Activated T-cell treated with anti-CD3 and anti-CD28 coated beads, Interleukin-2, amount 50 U/mL, for 72 hours (primary cell): ENCODE measurements at regions not wholly inside any gene's neighbourhood (a gene's known extent, or its start where the extent isn't known, plus 50 kb on each side); places are given as distances from the start of the nearest gene placed in this dataset.
"Not testable (repeated sequence)": the region's sequence is repeated elsewhere in the genome, so short reads cannot be mapped to it uniquely, and the experiment has no call there.

Experiments used
- ATAC-seq, 2 donors: fragments of 150-1000 bp; cut with Tn5 transposase; replicated peaks in 1 of 2; 2 replicates each; pipeline ENCODE4 v1.10.0; 2021; ENCODE audit warnings: moderate library complexity in 2 of 2, mild to moderate bottlenecking in 1 of 2
- DNase-seq, 2 donors: peaks; one replicate each; pipeline ENCODE4 v3.0.0; 2021 to 2022; ENCODE audit warnings: mixed read lengths in 1 of 2
- H3K27ac Mint-ChIP-seq: one replicate; pipeline ENCODE4 v1.8.0; 2022; ENCODE audit warnings: mild to moderate bottlenecking, moderate library complexity, mixed read lengths
- H3K27me3 Mint-ChIP-seq: one replicate; pipeline ENCODE4 v1.8.0; 2022; ENCODE audit warnings: low read depth, mixed read lengths
- H3K36me3 Mint-ChIP-seq, 2 donors: one replicate each; pipeline ENCODE4 v1.8.0; 2022; ENCODE audit warnings: mixed read lengths in 2 of 2, mild to moderate bottlenecking in 1 of 2; ENCODE audit not compliant: insufficient read depth in 2 of 2
- H3K4me1 Mint-ChIP-seq: one replicate; pipeline ENCODE4 v1.8.0; 2022; ENCODE audit warnings: low read depth, mixed read lengths
- H3K4me3 Mint-ChIP-seq, 2 donors: one replicate each; pipeline ENCODE4 v1.8.0; 2022; ENCODE audit warnings: mild to moderate bottlenecking in 2 of 2, mixed read lengths in 2 of 2, moderate library complexity in 2 of 2
- H3K9me3 Mint-ChIP-seq, 2 donors: one replicate each; pipeline ENCODE4 v1.8.0; 2022; ENCODE audit warnings: mixed read lengths in 2 of 2

DNA sequence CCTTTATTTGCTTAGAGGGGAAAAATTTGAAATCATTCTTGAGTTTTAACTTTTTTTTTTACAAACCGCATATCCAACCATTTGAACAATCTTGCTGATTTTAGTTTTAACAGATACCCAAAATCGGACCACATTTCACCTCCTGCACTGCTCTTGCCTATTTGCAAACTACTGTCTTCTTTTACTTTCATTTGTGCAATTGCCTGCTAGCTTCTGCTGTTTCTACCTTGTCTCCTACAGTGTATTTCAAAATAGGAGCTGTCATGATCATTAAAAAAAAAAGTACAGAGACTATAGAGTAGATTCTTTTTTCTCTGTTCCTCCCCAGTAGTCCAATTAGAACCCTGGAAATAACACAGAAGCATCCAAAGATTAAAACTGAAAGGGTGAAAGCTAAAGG is 1081.2 kb downstream of the SOCS6 start:
- H3K27ac Mint-ChIP-seq = no peak overlapping the region
- DNase-seq (no peak), ATAC-seq (no peak)
- no peak overlapping the region for H3K4me3 Mint-ChIP-seq
- peaks cover 2 to 4% of the 10 kb centered on the region in 2 donors for H3K36me3 Mint-ChIP-seq
- H3K27me3 Mint-ChIP-seq = no peaks in the 10 kb centered on the region
- H3K4me1 Mint-ChIP-seq = no peaks in the 10 kb centered on the region
- peaks cover 4 to 13% of the 10 kb centered on the region in 2 donors for H3K9me3 Mint-ChIP-seq

DNA sequence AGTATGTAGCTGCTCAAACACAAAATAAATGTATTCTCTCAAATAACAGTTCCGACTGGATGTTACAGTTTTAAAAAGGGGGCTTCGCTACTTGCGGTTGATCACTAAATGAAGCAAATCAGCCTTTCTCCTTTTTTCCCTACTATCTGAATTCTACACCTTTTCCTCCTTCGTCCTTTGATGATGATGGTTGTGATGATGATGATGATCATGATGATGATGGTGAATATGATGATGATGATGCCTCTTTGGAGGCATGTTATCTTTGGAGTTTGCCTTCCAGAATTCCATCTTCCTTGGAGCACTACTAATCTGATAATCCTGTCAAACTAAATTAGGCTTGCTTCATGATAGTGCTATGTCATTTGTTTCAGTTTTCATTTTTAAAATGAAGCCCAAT is 1073.3 kb downstream of the SOCS6 start:
- no peak overlapping the region for H3K4me3 Mint-ChIP-seq
- peaks cover 2 to 4% of the 10 kb centered on the region in 2 donors for H3K36me3 Mint-ChIP-seq
- no peaks in the 10 kb centered on the region for H3K27me3 Mint-ChIP-seq
- no peak overlapping the region for H3K27ac Mint-ChIP-seq
- DNase-seq (no peak), ATAC-seq (no peak)
- no peaks in the 10 kb centered on the region for H3K4me1 Mint-ChIP-seq
- peaks cover 7 to 10% of the 10 kb centered on the region in 2 donors for H3K9me3 Mint-ChIP-seq

DNA sequence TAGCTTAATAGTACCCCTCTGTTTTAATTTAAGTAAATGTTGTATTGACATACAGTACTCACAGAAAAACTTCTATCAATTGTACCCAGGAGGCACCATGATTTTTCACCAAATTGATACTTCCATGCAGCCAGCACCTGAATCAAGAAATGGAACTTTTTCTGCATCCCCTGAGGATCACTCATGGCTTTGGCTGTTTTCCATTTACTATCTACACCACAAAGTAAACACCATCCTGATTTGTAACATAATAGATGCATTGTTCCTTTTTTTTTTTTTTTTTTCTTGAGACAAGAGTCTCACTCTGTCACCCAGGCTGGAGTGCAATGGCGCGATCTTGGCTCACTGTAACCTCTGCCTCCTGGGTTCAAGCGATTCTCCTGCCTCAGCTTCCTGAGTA is 1066.8 kb downstream of the SOCS6 start:
- H3K27ac Mint-ChIP-seq, H3K36me3 Mint-ChIP-seq, DNase-seq, H3K27me3 Mint-ChIP-seq, ATAC-seq, H3K4me3 Mint-ChIP-seq, H3K9me3 Mint-ChIP-seq, H3K4me1 Mint-ChIP-seq: not testable (repeated sequence)

- Mint-ChIP-seq H3K4me1 (no peaks in the 10 kb centered on the region), H3K36me3 (no peaks in the 10 kb centered on the region), H3K4me3 (no peak overlapping the region), H3K27me3 (no peaks in the 10 kb centered on the region), H3K9me3 (no peaks in the 10 kb centered on the region), H3K27ac (no peak overlapping the region)
- ATAC-seq (no peak), DNase-seq (no peak)
These were observed 1063.8 kb downstream of the SOCS6 start for GRCh38 chr18:71352618-71353017.

DNA sequence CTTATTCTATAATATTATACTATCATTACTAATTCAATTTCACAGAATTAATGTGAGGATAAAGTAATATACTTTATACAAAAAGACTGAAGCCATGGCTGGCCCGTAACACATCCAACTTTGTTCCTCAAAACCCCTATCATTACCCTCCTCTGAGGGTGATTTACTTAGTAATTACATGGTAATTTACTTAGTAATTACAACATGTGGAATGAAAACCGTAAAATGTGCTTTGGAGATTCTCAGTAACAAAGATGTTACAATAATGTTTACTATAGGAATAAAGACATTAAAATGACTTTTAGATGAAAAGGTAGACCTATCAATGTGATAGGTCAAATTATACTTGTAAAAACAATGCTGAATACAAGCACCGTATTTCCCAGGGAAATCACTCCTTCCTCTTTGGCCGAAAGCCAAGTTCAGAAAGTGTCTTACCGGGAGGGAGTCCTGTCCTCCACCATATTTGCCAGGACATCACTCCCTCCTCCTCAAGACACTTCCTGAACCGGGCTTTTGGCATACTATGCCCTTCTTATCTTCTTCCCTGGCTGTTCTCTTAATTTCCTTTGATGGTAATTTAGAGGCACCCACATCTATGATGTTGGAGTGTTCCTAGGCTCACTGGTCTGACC is 1047.8 kb downstream of the SOCS6 start:
- no peaks in the 10 kb centered on the region for H3K4me1 Mint-ChIP-seq
- no peak overlapping the region for H3K4me3 Mint-ChIP-seq
- no peak overlapping the region for H3K27ac Mint-ChIP-seq
- no peaks in the 10 kb centered on the region for H3K36me3 Mint-ChIP-seq
- no peaks in the 10 kb centered on the region for H3K27me3 Mint-ChIP-seq
- ATAC-seq (no peak), DNase-seq (no peak)
- H3K9me3 Mint-ChIP-seq = no peaks in the 10 kb centered on the region

GRCh38 chr18:71329563-71329962 is 1040.7 kb downstream of the SOCS6 start:
- Mint-ChIP-seq H3K4me3 (no peak overlapping the region), H3K9me3 (peaks cover 3 to 10% of the 10 kb centered on the region in 2 donors), H3K36me3 (peaks cover 0 to 3% of the 10 kb centered on the region in 2 donors), H3K4me1 (no peaks in the 10 kb centered on the region), H3K27me3 (no peaks in the 10 kb centered on the region), H3K27ac (no peak overlapping the region)
- DNase-seq (no peak), ATAC-seq (no peak)

DNA sequence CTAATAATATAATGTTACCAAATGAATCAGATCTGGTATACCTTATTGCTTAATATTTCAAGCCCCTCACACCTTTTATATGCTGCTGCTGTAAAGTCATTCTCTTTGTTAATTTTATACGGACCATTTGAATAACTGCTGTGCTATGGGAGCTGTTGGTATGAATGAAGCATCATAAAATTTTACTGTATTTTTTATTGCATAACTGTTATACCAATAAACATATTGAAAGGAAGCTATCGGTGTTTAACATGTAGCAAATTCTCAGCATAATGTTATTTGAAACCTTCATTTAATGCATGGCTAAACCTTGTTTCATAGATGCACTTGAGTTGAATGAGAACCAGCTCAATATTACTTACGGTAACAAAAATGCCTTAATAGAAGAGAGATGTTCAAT is 1040.3 kb downstream of the SOCS6 start:
- H3K36me3 Mint-ChIP-seq = peaks cover 0 to 3% of the 10 kb centered on the region in 2 donors
- H3K4me3 Mint-ChIP-seq = no peak overlapping the region
- H3K9me3 Mint-ChIP-seq = peaks cover 3 to 10% of the 10 kb centered on the region in 2 donors
- DNase-seq (no peak), ATAC-seq (no peak)
- H3K27me3 Mint-ChIP-seq = no peaks in the 10 kb centered on the region
- H3K4me1 Mint-ChIP-seq = no peaks in the 10 kb centered on the region
- no peak overlapping the region for H3K27ac Mint-ChIP-seq

DNA sequence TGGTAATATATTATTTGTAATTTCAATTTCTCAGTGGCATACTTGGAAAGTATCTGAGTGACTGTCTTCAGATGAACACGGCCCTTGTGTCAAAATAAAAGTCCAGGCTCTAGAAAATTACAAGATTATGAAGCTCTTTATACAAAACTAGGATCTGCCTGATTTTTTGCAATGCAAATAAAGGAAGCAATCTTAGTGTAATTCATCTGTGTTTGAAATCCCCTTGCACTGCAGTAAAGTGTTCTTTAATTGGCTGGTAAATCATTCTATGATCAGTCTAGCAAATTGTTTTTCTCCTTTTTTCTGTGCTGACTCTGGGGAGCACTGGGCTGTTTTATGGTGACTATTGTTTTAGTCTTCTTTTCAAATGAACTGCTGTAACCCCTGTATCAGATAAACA is 1039.0 kb downstream of the SOCS6 start:
- Mint-ChIP-seq H3K36me3 (peaks cover 0 to 3% of the 10 kb centered on the region in 2 donors), H3K27ac (no peak overlapping the region), H3K4me1 (no peaks in the 10 kb centered on the region), H3K27me3 (no peaks in the 10 kb centered on the region), H3K9me3 (peaks cover 3 to 10% of the 10 kb centered on the region in 2 donors), H3K4me3 (no peak overlapping the region)
- ATAC-seq = no peak
- DNase-seq = no peak

GRCh38 chr18:71327441-71327840 is 1038.6 kb downstream of the SOCS6 start:
- Mint-ChIP-seq H3K27me3 (no peaks in the 10 kb centered on the region), H3K9me3 (peaks cover 3 to 10% of the 10 kb centered on the region in 2 donors), H3K4me1 (no peaks in the 10 kb centered on the region), H3K27ac (no peak overlapping the region), H3K36me3 (peaks cover 0 to 3% of the 10 kb centered on the region in 2 donors), H3K4me3 (no peak overlapping the region)
- ATAC-seq = no peak
- DNase-seq = no peak

GRCh38 chr18:71326826-71327225 is 1038.0 kb downstream of the SOCS6 start:
- Mint-ChIP-seq H3K27ac (no peak overlapping the region), H3K27me3 (no peaks in the 10 kb centered on the region), H3K4me3 (no peak overlapping the region), H3K9me3 (peaks cover 3 to 10% of the 10 kb centered on the region in 2 donors), H3K4me1 (no peaks in the 10 kb centered on the region), H3K36me3 (peaks cover 0 to 3% of the 10 kb centered on the region in 2 donors)
- DNase-seq (no peak), ATAC-seq (no peak)

GRCh38 chr18:71324356-71324755 is 1035.5 kb downstream of the SOCS6 start:
- no peaks in the 10 kb centered on the region for H3K27me3 Mint-ChIP-seq
- ATAC-seq = no peak
- peaks cover 0 to 3% of the 10 kb centered on the region in 2 donors for H3K36me3 Mint-ChIP-seq

GRCh38 chr18:71322201-71322600 is 1033.4 kb downstream of the SOCS6 start:
- H3K9me3 Mint-ChIP-seq = peaks cover 3 to 10% of the 10 kb centered on the region in 2 donors
- ATAC-seq (no peak), DNase-seq (no peak)
- H3K27ac Mint-ChIP-seq = no peak overlapping the region
- H3K36me3 Mint-ChIP-seq = peaks cover 0 to 3% of the 10 kb centered on the region in 2 donors
- H3K4me3 Mint-ChIP-seq = no peak overlapping the region
- no peaks in the 10 kb centered on the region for H3K27me3 Mint-ChIP-seq
- H3K4me1 Mint-ChIP-seq = no peaks in the 10 kb centered on the region

More at GRCh38 chr18:71324356-71324755, 1035.5 kb downstream of the SOCS6 start:
- Mint-ChIP-seq H3K9me3 (peaks cover 3 to 10% of the 10 kb centered on the region in 2 donors), H3K27ac (no peak overlapping the region), H3K4me1 (no peaks in the 10 kb centered on the region), H3K4me3 (no peak overlapping the region)
- DNase-seq = no peak

GRCh38 chr18:71321319-71321718 is 1032.5 kb downstream of the SOCS6 start:
- Mint-ChIP-seq H3K4me3 (no peak overlapping the region), H3K27ac (no peak overlapping the region), H3K27me3 (no peaks in the 10 kb centered on the region), H3K36me3 (peaks cover 0 to 3% of the 10 kb centered on the region in 2 donors), H3K9me3 (peaks cover 3 to 10% of the 10 kb centered on the region in 2 donors), H3K4me1 (no peaks in the 10 kb centered on the region)
- ATAC-seq (no peak), DNase-seq (no peak)

DNA sequence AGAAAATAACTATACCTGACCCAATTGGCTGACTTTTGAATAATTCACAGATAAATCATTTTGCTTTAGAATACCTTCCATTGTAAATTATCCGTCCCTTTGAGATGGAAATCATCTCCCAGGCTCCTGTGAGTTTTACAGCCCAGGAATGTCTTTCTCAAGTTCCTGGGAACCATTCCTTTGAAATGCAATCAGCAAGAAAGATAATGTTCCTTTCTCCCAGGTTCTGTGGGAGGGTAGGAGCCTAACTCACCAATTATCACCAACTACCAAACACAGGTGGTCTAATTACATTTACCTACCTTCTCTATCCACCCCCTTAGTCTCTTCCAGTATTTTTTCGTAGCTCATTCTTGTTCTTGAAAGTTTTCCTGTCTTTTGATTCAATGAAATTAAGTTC is 1016.0 kb downstream of the SOCS6 start:
- Mint-ChIP-seq H3K4me3 (no peak overlapping the region), H3K4me1 (no peaks in the 10 kb centered on the region), H3K36me3 (no peaks in the 10 kb centered on the region), H3K27me3 (no peaks in the 10 kb centered on the region), H3K27ac (no peak overlapping the region), H3K9me3 (peaks cover 0 to 1% of the 10 kb centered on the region in 2 donors)
- ATAC-seq (no peak), DNase-seq (no peak)
